H9 (cell line): ENCODE measurements at regions not wholly inside any gene's neighbourhood (a gene's known extent, or its start where the extent isn't known, plus 50 kb on each side); places are given as distances from the start of the nearest gene placed in this dataset.

ENCODE experiments used
- DNase-seq: peaks from one replicate; pipeline ENCODE4 v3.0.0-alpha.2; 2017
- H2AFZ ChIP-seq: one replicate; pipeline ENCODE4 v1.6.1; 2013; ENCODE audit warnings: mild to moderate bottlenecking, low read length, control low read depth, moderate library complexity
- H2AK5ac ChIP-seq: 2 replicates; pipeline ENCODE4 v1.6.1; 2013; ENCODE audit warnings: low read length, control low read depth, mixed read lengths; ENCODE audit not compliant: insufficient read length
- H2BK120ac ChIP-seq: one replicate; pipeline ENCODE4 v1.6.1; 2013; ENCODE audit warnings: low read depth, mild to moderate bottlenecking, low read length, control low read depth, inconsistent platforms; ENCODE audit not compliant: poor library complexity, severe bottlenecking
- H2BK12ac ChIP-seq: 2 replicates; pipeline ENCODE4 v1.6.1; 2013; ENCODE audit warnings: low read length, control low read depth, mixed read lengths, low read depth; ENCODE audit not compliant: insufficient read length
- H2BK15ac ChIP-seq: 2 replicates; pipeline ENCODE4 v1.6.1; 2013; ENCODE audit warnings: low read depth, low read length, control low read depth
- H2BK20ac ChIP-seq: one replicate; pipeline ENCODE4 v1.6.1; 2013; ENCODE audit warnings: low read depth, mild to moderate bottlenecking, low read length, control low read depth, inconsistent platforms; ENCODE audit not compliant: poor library complexity, severe bottlenecking
- H2BK5ac ChIP-seq: 2 replicates; pipeline ENCODE4 v1.6.1; 2013; ENCODE audit warnings: low read length, control low read depth, mixed read lengths; ENCODE audit not compliant: insufficient read length
- H3K14ac ChIP-seq: 2 replicates; pipeline ENCODE4 v1.6.1; 2013; ENCODE audit warnings: low read length, control low read depth; ENCODE audit not compliant: insufficient read depth
- H3K18ac ChIP-seq: 2 replicates; pipeline ENCODE4 v1.6.1; 2013; ENCODE audit warnings: low read depth, mild to moderate bottlenecking, mixed read lengths, low read length, control low read depth; ENCODE audit not compliant: insufficient read length
- H3K23ac ChIP-seq: 2 replicates; pipeline ENCODE4 v1.6.1; 2013; ENCODE audit warnings: low read length, control low read depth, mixed read lengths, low read depth; ENCODE audit not compliant: insufficient read length
- H3K23me2 ChIP-seq: 2 replicates; pipeline ENCODE4 v1.6.1; 2013; ENCODE audit warnings: low read depth, mild to moderate bottlenecking, mixed read lengths, low read length, control low read depth; ENCODE audit not compliant: insufficient read length, poor library complexity, severe bottlenecking
- H3K27ac ChIP-seq: 2 replicates; pipeline ENCODE4 v1.5.1; 2013; ENCODE audit warnings: low read length, control low read depth, mixed read lengths, low read depth; ENCODE audit not compliant: insufficient read length
- H3K27me3 ChIP-seq: 2 replicates; pipeline ENCODE4 v1.6.1; 2013; ENCODE audit warnings: low read length, control low read depth, inconsistent platforms; ENCODE audit not compliant: insufficient read depth
- H3K4ac ChIP-seq: 2 replicates; pipeline ENCODE4 v1.6.1; 2013; ENCODE audit warnings: low read depth, mild to moderate bottlenecking, control low read depth, inconsistent platforms, low read length, moderate library complexity
- H3K4me1 ChIP-seq: 2 replicates; pipeline ENCODE4 v1.6.1; 2013; ENCODE audit warnings: low read length, control low read depth, inconsistent platforms; ENCODE audit not compliant: insufficient read depth
- H3K4me2 ChIP-seq: 2 replicates; pipeline ENCODE4 v1.6.1; 2013; ENCODE audit warnings: low read length, control low read depth, mixed read lengths; ENCODE audit not compliant: insufficient read length, insufficient read depth
- H3K56ac ChIP-seq: 2 replicates; pipeline ENCODE4 v1.6.1; 2013; ENCODE audit warnings: low read depth, mild to moderate bottlenecking, mixed read lengths, low read length, control low read depth; ENCODE audit not compliant: insufficient read length
- H3K79me1 ChIP-seq: 2 replicates; pipeline ENCODE4 v1.6.1; 2013; ENCODE audit warnings: low read depth, mild to moderate bottlenecking, moderate library complexity, low read length, control low read depth, inconsistent platforms; ENCODE audit not compliant: insufficient read depth, poor library complexity, severe bottlenecking
- H3K79me2 ChIP-seq: 2 replicates; pipeline ENCODE4 v1.6.1; 2013; ENCODE audit warnings: low read length, control low read depth, inconsistent platforms; ENCODE audit not compliant: insufficient read depth
- H3K9ac ChIP-seq: 2 replicates; pipeline ENCODE4 v1.6.1; 2013; ENCODE audit warnings: low read length, control low read depth, mixed read lengths; ENCODE audit not compliant: insufficient read length; ENCODE audit errors: extremely low read depth
- H3K9me3 ChIP-seq: one replicate; pipeline ENCODE4 v1.6.1; 2013; ENCODE audit warnings: low read depth, low read length, inconsistent platforms; ENCODE audit not compliant: control insufficient read depth
- H3T11ph ChIP-seq: one replicate; pipeline ENCODE4 v1.6.1; 2013; ENCODE audit warnings: mild to moderate bottlenecking, low read length, control low read depth, inconsistent platforms
- H4K20me1 ChIP-seq: one replicate; pipeline ENCODE4 v1.6.1; 2013; ENCODE audit not compliant: control insufficient read depth, insufficient read length, insufficient read depth
- H4K5ac ChIP-seq: 2 replicates; pipeline ENCODE4 v1.6.1; 2013; ENCODE audit warnings: low read depth, mild to moderate bottlenecking, mixed read lengths, low read length, control low read depth; ENCODE audit not compliant: insufficient read length
- H4K8ac ChIP-seq: replicated peaks from 2 replicates; pipeline ENCODE4 v1.6.1; 2013; ENCODE audit warnings: low read length, control low read depth, mixed read lengths, low read depth; ENCODE audit not compliant: insufficient read length
- H4K91ac ChIP-seq: 2 replicates; pipeline ENCODE4 v1.6.1; 2013; ENCODE audit warnings: low read depth, mild to moderate bottlenecking, moderate library complexity, mixed read lengths, low read length, control low read depth; ENCODE audit not compliant: insufficient read length
- H3K27ac Mint-ChIP-seq, 3 experiments: 2 replicates in 2 of 3; 3 replicates in 1 of 3; pipeline ENCODE4 v1.8.0; 2020 to 2021; ENCODE audit warnings: mixed read lengths in 3 of 3, mild to moderate bottlenecking in 1 of 3, moderate library complexity in 1 of 3
- H3K27me3 Mint-ChIP-seq: 2 replicates; pipeline ENCODE4 v1.8.0; 2021; ENCODE audit warnings: low read depth, mild to moderate bottlenecking, moderate library complexity, mixed read lengths
- H3K36me3 Mint-ChIP-seq, 3 experiments: 2 replicates in 2 of 3; 3 replicates in 1 of 3; pipeline ENCODE4 v1.8.0; 2020 to 2021; ENCODE audit warnings: low read depth in 3 of 3, mixed read lengths in 3 of 3; ENCODE audit not compliant: insufficient read depth in 1 of 3
- H3K4me1 Mint-ChIP-seq, 2 experiments: 2 replicates each; pipeline ENCODE4 v1.8.0; 2020; ENCODE audit warnings: mixed read lengths in 2 of 2
- H3K4me3 Mint-ChIP-seq, 2 experiments: 2 replicates in 1 of 2; 3 replicates in 1 of 2; pipeline ENCODE4 v1.8.0; 2020 to 2021; ENCODE audit warnings: mild to moderate bottlenecking in 2 of 2, mixed read lengths in 2 of 2, moderate library complexity in 1 of 2
- H3K9me3 Mint-ChIP-seq, 2 experiments: 2 replicates in 1 of 2; 3 replicates in 1 of 2; pipeline ENCODE4 v1.8.0; 2020; ENCODE audit warnings: mild to moderate bottlenecking in 2 of 2, mixed read lengths in 2 of 2, moderate library complexity in 1 of 2
- WGBS: extraction: QIAGEN DNeasy Blood & Tissue Kit; methylation state at CpG from one replicate; pipeline ENCODE4 v1.1.7; 2013; ENCODE audit warnings: missing lambda C conversion rate, low lambda C conversion rate, mixed read lengths; ENCODE audit not compliant: insufficient read length; ENCODE audit errors: extremely low coverage; 5-methylcytosine and 5-hydroxymethylcytosine counted together
- TF ChIP-seq, protein P1 (sequence below): fragments of 200-600 bp; sonication (generic); conservative IDR thresholded peaks from 3 replicates; pipeline ENCODE4 v1.8.0; 2021; ENCODE audit warnings: antibody characterized with exemption, mild to moderate bottlenecking

DNA sequence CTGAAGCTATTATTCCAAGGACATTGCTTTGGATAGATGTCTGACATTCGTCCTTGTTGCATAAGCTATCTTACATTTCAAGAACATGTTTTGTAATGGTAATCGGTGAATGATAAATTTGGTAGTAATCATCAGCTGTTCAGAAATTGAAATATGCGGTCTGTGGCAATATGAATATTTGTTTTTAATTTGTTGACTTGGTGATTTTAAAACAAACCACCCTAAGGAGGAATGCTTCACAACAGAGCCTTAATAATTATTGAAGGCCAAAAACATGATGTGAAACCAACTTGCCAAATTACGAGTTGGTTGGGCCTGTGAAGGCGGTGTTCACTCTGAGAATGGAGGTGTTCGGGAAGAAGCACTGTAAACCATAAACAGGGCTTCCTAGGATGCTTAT, 149.7 kb upstream of the TUT7 start:
- H3K4me3 Mint-ChIP-seq, result no peak overlapping the region
- no peaks in the 10 kb centered on the region for H4K20me1 ChIP-seq
- H3K9me3 ChIP-seq, result no peaks in the 10 kb centered on the region
- H3K79me1 ChIP-seq, result no peaks in the 10 kb centered on the region
- H3K9ac ChIP-seq, result no peak overlapping the region
- no peak overlapping the region for H3K4me2 ChIP-seq
- H3K4me1 Mint-ChIP-seq, result no peaks in the 10 kb centered on the region
- no peak overlapping the region for H3T11ph ChIP-seq
- TF ChIP-seq, protein P1, sequence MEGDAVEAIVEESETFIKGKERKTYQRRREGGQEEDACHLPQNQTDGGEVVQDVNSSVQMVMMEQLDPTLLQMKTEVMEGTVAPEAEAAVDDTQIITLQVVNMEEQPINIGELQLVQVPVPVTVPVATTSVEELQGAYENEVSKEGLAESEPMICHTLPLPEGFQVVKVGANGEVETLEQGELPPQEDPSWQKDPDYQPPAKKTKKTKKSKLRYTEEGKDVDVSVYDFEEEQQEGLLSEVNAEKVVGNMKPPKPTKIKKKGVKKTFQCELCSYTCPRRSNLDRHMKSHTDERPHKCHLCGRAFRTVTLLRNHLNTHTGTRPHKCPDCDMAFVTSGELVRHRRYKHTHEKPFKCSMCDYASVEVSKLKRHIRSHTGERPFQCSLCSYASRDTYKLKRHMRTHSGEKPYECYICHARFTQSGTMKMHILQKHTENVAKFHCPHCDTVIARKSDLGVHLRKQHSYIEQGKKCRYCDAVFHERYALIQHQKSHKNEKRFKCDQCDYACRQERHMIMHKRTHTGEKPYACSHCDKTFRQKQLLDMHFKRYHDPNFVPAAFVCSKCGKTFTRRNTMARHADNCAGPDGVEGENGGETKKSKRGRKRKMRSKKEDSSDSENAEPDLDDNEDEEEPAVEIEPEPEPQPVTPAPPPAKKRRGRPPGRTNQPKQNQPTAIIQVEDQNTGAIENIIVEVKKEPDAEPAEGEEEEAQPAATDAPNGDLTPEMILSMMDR, result no peak
- no peak overlapping the region for H4K5ac ChIP-seq
- no peak overlapping the region for H3K23ac ChIP-seq
- H2BK15ac ChIP-seq, result no peak overlapping the region
- H3K9me3 Mint-ChIP-seq, result no peaks in the 10 kb centered on the region; a peak in 1 of 5 replicates
- H3K4ac ChIP-seq, result no peak overlapping the region
- H2BK20ac ChIP-seq, result no peak overlapping the region
- H4K91ac ChIP-seq, result no peak overlapping the region
- H3K4me1 ChIP-seq, result no peaks in the 10 kb centered on the region
- H3K18ac ChIP-seq, result no peak overlapping the region
- H3K23me2 ChIP-seq, result no peaks in the 10 kb centered on the region
- no peak for DNase-seq
- no peak overlapping the region for H3K27ac ChIP-seq
- no peaks in the 10 kb centered on the region for H3K36me3 Mint-ChIP-seq
- H3K27me3 ChIP-seq, result no peaks in the 10 kb centered on the region
- H4K8ac ChIP-seq, result no peak overlapping the region
- no peak overlapping the region for H2BK12ac ChIP-seq
- no peak overlapping the region for H3K14ac ChIP-seq
- H3K56ac ChIP-seq, result no peak overlapping the region
- no peak overlapping the region for H2BK120ac ChIP-seq
- no peaks in the 10 kb centered on the region for H3K79me2 ChIP-seq
- H2AK5ac ChIP-seq, result no peak overlapping the region
- WGBS, result 100% methylated on average over 2 of the region's 6 CpGs
- no peak overlapping the region for H3K27ac Mint-ChIP-seq
- H2BK5ac ChIP-seq, result no peak overlapping the region
- H3K27me3 Mint-ChIP-seq, result no peaks in the 10 kb centered on the region
- no peak overlapping the region for H2AFZ ChIP-seq
